ENCODE measurements at regions not wholly inside any gene's neighbourhood (a gene's known extent, or its start where the extent isn't known, plus 50 kb on each side); places are given as distances from the start of the nearest gene placed in this dataset.

DNA sequence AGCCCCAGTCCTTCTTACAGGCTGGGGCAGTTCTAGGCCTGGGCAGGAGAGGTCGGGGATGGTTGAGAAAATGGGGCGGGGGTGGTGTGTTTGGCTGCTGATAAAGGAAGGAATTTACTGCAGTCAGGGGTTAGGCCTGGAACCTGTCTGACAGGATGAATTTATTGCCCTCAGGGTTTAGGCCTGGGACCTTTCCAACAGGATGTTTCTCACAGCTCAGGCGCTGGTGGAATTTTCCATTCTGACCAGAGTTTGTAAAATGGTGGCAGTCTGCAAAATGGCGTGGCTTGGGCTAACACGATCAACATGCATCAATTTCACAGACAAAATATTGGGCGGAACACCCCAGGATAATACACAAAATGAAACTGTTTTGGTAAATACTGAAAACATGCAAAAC is 83.5 kb upstream of the SPIN4 start:
- TF ChIP-seq, protein P1, sequence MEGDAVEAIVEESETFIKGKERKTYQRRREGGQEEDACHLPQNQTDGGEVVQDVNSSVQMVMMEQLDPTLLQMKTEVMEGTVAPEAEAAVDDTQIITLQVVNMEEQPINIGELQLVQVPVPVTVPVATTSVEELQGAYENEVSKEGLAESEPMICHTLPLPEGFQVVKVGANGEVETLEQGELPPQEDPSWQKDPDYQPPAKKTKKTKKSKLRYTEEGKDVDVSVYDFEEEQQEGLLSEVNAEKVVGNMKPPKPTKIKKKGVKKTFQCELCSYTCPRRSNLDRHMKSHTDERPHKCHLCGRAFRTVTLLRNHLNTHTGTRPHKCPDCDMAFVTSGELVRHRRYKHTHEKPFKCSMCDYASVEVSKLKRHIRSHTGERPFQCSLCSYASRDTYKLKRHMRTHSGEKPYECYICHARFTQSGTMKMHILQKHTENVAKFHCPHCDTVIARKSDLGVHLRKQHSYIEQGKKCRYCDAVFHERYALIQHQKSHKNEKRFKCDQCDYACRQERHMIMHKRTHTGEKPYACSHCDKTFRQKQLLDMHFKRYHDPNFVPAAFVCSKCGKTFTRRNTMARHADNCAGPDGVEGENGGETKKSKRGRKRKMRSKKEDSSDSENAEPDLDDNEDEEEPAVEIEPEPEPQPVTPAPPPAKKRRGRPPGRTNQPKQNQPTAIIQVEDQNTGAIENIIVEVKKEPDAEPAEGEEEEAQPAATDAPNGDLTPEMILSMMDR (IDR thresholded peaks at IDR 0.05): no peak
- H3K4me1 ChIP-seq (ENCODE audit: low read depth): no peaks in the 10 kb centered on the region
- no peak overlapping the region for H3K4me3 ChIP-seq
- H3K9me3 ChIP-seq: no peaks in the 10 kb centered on the region
- no peaks in the 10 kb centered on the region for H3K36me3 ChIP-seq (ENCODE audit: low read depth)
- intact Hi-C loops (cut with DNase I, micrococcal nuclease): no loop called here
- peak in 2 of 3 donors; percentile 35 to 60 for DNase-seq
- peak; percentile 86 for ATAC-seq

DNA sequence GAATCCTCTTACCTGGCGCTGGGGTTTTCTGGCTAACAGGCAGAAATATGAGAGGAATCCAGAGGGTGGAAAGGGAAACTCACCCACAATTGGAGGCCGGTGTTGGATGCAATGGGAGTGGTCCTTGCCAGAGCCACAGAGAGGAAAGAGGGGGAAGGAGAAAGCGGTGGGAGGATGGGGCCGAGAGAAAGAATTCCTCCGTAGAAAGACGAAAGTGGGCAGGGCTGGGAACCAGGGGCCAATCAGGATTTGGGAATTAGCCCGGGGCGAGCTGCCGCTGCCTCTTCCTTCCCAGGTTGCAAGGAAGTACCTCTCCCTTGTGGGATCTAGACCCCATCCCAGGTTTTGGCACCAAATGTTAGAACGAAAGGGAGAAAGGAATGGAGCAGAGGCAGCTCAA is 83.1 kb upstream of the SPIN4 start:
- no peaks in the 10 kb centered on the region for H3K36me3 ChIP-seq (ENCODE audit: low read depth)
- no peaks in the 10 kb centered on the region for H3K4me1 ChIP-seq (ENCODE audit: low read depth)
- no peak for DNase-seq
- ATAC-seq: no peak
- H3K4me3 ChIP-seq: no peak overlapping the region
- TF ChIP-seq, protein P1 (IDR thresholded peaks at IDR 0.05): no peak
- no peaks in the 10 kb centered on the region for H3K9me3 ChIP-seq
- intact Hi-C loops (cut with DNase I, micrococcal nuclease): no loop called here

DNA sequence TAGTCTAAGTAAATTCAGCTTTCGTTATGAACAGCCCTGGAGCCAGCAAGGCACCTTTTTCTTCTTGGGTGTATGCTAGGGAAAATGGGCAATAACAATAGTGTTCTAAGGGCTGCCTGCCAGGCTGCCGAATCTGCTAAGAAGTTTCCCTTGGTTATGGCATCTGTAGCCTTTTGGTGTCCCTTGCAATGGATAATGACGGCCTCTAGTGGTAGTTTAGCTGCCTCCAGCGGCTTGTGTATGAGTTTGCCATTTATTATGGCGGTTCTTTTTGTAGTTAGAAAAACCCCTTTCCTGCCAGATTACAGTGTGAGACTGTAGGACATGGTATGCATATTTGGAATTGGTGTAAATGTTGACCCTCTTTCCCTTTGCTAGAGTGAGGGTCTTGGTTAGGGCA is 78.9 kb upstream of the SPIN4 start:
- Histone ChIP-seq H3K9me3 (no peaks in the 10 kb centered on the region), H3K4me3 (no peak overlapping the region), H3K4me1 (ENCODE audit: low read depth) (no peaks in the 10 kb centered on the region), H3K36me3 (ENCODE audit: low read depth) (no peaks in the 10 kb centered on the region)
- intact Hi-C loops (cut with DNase I, micrococcal nuclease): no loop called here
- ATAC-seq: no peak
- TF ChIP-seq, protein P1 (IDR thresholded peaks at IDR 0.05): no peak
- DNase-seq: no peak

DNA sequence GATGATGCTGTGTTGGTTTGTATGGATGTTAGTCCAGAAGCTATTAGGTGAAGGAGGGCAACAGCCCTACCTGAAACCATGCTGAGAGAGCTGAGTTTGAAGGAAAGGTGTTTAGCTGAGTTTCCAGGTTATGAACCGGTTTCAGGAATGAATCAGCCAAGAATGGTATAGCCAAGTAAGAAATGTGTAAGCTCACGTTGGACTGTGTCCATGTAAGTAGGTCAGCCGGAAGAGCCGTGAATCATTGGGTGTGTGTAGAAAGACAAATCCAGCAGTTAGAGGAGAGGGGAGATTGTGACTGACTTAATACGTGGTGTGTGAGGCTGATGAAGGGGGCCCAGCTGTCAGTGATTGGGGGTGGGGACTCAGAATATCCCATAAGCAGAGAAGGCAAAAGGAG is 77.2 kb upstream of the SPIN4 start:
- Histone ChIP-seq H3K9me3 (no peaks in the 10 kb centered on the region), H3K36me3 (ENCODE audit: low read depth) (no peaks in the 10 kb centered on the region), H3K4me1 (ENCODE audit: low read depth) (no peaks in the 10 kb centered on the region), H3K4me3 (no peak overlapping the region)
- TF ChIP-seq, protein P1 (IDR thresholded peaks at IDR 0.05): no peak
- intact Hi-C loops (cut with DNase I, micrococcal nuclease): no loop called here
- DNase-seq: no peak
- ATAC-seq: no peak

DNA sequence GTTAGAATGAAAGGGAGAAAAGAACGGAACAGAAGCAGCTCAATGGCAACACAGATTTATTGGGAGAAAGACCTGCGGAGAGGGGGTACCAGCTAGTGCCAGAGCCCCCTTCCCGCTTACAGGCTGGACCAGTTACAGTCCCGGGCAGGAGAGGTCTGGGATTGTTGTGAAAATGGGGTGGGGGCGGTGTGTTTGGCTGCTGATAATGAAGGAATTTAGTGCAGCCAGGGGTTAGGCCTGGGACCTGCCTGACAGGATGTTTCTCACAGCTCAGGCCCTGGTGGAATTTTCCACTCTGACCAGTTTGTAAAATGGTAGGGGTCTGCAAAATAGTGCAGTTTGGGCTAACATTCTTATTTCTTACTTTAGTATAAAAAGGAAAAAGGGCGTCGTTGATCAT is 75.4 kb upstream of the SPIN4 start:
- Histone ChIP-seq H3K9me3 (no peaks in the 10 kb centered on the region), H3K4me1 (ENCODE audit: low read depth) (no peaks in the 10 kb centered on the region), H3K36me3 (ENCODE audit: low read depth) (no peaks in the 10 kb centered on the region), H3K4me3 (no peak overlapping the region)
- DNase-seq (no peak), ATAC-seq (no peak)
- TF ChIP-seq, protein P1 (IDR thresholded peaks at IDR 0.05): no peak
- intact Hi-C loops (cut with DNase I, micrococcal nuclease): no loop called here

DNA sequence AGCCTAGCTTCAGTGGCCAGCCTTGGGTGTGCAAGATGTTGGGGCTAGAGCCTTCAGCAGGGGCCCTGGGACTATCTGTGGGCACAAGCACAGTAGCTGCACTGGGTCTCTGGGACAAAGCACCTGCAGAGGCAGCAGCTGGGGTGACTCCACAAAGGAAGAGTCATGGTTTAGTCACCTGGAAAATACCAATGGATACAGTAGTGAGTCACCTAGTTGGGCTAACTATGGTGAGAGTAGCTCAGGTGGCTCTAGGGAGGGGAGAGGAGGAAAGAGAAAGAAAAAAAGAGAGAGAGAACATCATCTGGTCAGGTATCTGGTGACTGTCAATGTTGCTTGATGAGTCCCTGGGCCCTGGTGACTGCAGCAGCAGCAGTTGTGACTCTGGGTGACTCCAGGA is 72.9 kb upstream of the SPIN4 start:
- Histone ChIP-seq H3K36me3 (ENCODE audit: low read depth) (no peaks in the 10 kb centered on the region), H3K9me3 (no peaks in the 10 kb centered on the region), H3K4me1 (ENCODE audit: low read depth) (no peaks in the 10 kb centered on the region), H3K4me3 (no peak overlapping the region)
- no peak for DNase-seq
- TF ChIP-seq, protein P1 (IDR thresholded peaks at IDR 0.05): no peak
- intact Hi-C loops (cut with DNase I, micrococcal nuclease): no loop called here
- ATAC-seq: no peak
